NCI-H774 (cell line): ENCODE measurements at regions not wholly inside any gene's neighbourhood (a gene's known extent, or its start where the extent isn't known, plus 50 kb on each side); places are given as distances from the start of the nearest gene placed in this dataset.
"Not testable (repeated sequence)": the region's sequence is repeated elsewhere in the genome, so short reads cannot be mapped to it uniquely, and the experiment has no call there.

Experiments used
- DNase-seq: peaks from one replicate; lab custom pipeline; 2025; lab: John Stamatoyannopoulos, UW

- no peak for DNase-seq
Observed at GRCh38 chr2:173547499-173547898, 192.8 kb downstream of the CDCA7 start.

- DNase-seq: no peak
Observed at GRCh38 chr2:173550143-173550542, 195.5 kb downstream of the CDCA7 start.

GRCh38 chr2:173552531-173552930 is 197.9 kb downstream of the CDCA7 start:
- no peak for DNase-seq

- no peak for DNase-seq
Observed at GRCh38 chr2:173553593-173553992, 198.9 kb downstream of the CDCA7 start.

DNA sequence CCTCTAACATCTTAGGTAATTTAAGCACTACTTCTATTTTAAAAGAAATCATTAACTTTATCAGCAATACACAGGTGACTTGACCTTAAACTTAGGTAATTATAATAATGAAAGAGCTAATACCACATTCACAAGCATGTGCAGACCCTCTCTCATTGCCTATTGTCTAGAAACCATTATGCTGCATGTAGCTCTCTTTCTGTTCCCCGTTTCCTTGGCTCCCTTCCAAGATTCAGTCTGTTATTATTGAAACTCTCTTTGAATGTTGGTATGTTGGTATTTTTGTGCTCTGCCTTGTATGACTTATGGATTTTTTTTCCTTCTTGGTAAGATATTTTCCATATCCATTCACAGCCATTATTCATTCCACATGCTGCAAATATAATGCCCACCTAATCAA is 201.2 kb downstream of the CDCA7 start:
- DNase-seq: peak; percentile 10

DNA sequence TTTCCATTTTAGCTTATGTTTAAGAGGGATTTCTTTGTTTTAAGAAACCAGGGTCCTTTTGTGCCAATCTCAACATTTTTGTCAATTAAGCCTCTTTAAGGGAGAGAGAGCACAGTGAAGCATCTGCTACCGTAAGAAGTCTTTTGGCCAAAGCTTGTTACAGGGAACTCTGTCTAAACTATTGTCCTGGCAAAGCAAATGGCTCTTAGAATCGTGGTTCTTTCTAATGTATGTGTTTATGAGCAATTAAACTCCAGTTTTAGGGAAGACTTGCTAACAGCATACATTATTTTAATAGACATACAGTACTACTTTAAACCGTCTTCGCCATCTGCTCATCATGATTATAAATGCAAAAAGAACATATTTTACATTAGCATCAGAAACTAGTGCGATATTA is 202.1 kb downstream of the CDCA7 start:
- DNase-seq: no peak

- DNase-seq: no peak
Observed at GRCh38 chr2:173557497-173557896, 202.8 kb downstream of the CDCA7 start.

GRCh38 chr2:173567493-173567892 is 212.8 kb downstream of the CDCA7 start:
- no peak for DNase-seq

DNA sequence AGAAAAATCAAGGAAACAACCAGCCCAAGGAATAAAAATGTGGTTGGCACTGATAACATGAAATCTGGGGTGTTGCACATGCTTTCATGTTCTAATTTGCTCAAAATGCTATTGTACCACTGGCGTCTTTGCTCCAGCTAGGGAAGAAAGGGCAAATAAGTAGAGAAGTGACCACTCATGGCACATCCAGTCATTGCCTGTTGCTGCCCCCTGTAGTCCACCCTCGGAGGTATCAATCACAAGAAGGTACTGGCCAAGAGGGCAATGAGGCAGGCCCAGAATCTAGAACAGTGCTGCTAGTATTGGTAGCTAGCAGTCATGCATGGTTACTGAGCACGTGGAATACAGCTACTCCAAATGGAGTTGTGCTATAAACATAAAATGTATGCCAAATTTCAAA is 213.4 kb downstream of the CDCA7 start:
- DNase-seq: peak; percentile 11

GRCh38 chr2:173571021-173571821 is 216.5 kb downstream of the CDCA7 start:
- peak; percentile 72 for DNase-seq

GRCh38 chr2:173571887-173572680 is 217.4 kb downstream of the CDCA7 start:
- DNase-seq: no peak

- DNase-seq: no peak
Observed at GRCh38 chr2:173572848-173573247, 218.2 kb downstream of the CDCA7 start.

GRCh38 chr2:173573782-173574181 is 219.1 kb downstream of the CDCA7 start:
- DNase-seq: not testable (repeated sequence)

DNA sequence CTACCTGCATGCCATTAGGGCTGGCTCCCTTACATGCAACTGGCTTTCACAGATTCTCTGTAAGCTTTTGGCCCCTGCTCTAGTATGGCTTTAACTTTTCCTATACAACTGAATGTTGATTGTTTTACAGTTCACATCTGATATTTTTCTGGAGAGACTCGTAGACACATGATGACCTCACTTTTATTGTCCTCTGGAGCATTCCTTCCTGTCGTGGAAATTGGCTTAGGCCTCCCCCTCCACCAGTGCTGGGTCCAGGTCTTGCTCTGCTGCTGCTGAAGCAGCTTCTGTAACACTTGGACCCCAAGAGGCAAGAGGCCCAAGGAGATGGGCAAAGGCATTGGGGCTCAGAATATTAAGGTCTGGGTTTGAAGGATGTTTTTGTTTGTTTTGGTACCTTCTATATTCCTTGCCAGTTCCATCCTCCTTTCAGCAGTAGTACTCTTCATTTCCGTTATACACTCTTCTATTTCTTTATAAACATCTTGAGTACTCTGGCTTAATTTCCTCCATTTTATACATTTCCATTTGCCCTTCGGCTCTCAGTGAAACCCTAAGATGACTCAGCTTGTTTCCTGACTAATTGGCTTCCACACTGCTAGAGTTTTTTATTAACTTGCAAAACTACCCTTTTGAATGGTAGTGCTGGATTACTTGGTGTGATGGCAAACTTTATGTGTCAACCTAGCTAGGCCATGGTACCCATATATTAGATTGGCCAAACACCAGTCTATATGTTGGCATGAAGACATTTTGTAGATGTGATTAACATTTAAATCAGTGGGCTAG is 219.8 kb downstream of the CDCA7 start:
- DNase-seq: no peak

DNA sequence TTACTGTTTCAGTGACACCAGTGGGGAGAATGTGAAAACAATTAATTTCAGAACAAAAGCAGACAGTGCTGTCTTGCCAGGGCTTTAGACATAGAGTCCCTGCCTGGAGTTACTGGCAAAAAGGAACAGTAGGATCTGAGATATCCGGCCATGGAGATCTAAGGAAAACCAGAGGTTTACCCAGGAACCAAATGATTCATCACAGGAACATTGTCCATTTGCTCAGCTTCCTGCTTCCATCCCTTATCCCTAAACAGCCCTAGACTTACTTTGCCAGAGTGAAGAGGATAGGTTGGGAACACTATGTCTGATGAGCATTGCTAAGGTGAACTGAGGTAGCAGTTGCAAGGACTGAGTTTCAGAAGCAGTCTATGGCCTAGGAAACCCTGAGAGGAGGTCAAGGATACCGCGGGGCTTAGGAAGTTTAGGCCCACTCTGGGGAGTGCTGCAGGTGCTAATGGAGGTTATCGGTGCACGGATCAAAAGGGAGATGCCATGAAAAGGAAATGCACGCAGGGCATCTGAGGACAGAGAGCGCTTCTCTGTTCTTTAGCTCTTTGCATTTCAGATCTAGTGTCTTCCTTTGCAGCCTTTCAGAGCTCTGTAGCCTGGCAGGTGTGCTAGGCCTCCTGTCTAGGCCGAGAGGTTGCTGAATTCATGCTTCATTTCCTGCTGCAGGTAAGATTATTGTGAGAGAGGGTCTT is 223.9 kb downstream of the CDCA7 start:
- DNase-seq: no peak

DNA sequence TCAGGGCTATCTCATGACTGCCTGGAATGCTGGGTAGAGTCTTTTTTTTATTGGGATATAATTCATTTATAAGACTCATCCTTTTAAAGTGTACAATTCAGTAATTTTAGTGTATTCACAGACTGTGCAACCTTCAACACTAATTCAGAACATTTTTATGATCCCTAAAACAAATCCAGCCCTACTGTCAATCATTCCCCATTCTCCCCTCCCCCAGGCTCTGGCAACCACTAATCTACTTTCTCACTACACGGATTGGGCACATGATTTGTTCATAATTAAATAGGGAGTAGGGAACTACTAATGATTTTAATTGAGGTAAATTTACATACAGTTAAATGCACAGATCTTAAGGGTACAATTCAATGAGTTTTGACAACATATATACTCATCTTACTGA is 225.7 kb downstream of the CDCA7 start:
- DNase-seq: no peak

DNA sequence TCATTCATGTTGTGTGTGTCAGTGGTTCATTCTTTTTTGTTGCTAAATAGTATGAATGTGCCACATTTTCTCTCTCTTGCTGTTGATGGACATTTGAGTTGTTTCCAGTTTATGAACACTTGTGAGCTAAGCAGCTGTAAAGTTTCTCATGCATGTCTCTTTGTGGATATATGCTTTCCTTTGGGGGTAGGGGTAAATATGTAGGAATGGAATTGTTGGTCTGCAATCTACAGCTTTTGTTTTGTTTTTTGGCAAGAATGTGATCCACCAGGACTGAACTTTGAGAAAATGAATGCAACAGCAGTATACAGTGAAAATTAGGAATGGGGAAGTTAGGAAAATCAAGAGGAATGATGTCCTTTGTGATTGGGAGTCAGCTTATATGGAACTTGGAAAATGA is 226.3 kb downstream of the CDCA7 start:
- DNase-seq: no peak

GRCh38 chr2:173583196-173583595 is 228.5 kb downstream of the CDCA7 start:
- no peak for DNase-seq

- no peak for DNase-seq
Observed at GRCh38 chr2:173584000-173584399, 229.3 kb downstream of the CDCA7 start.

DNA sequence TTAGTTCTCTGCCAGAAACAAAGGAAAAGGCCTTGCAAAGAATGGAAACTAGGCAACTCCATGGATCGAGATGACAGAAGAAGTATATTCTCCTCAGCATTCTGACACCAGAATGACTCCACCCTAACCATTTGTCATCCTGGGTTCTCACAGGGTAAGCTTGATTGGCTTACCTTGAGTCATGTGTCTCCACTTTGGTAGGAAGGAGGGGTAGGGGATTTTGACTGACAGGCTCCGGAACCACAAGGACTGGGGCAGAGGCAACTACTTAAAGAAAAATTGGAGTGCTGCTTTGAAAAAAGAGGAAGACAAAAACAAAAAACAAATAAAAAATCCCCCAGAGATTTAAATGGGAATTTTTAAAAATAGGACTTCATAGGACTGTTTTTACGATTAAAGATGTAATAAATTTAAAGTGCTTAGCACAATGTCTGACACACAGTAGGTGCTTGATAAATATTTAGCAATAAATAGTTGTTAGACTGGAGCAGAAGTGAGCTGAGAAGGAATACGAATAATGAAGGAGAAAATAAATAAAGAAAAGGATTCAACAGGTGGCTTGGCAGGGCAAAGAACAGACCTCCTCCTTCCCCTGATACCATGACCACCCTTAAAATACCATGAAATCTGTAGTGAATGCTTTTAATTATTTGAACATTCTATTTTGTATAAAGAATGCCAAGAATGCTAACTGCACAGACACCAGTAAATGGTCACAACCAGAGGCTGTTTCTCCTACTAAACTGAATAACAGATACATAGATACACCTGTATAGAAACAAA is 230.2 kb downstream of the CDCA7 start:
- DNase-seq: no peak

GRCh38 chr2:173588931-173589369 is 234.3 kb downstream of the CDCA7 start:
- DNase-seq: no peak
